Stimulated activated memory B cell treated with anti-CD40 and anti-IgM and Interleukin-4, amounts not matched to agents 10 μg/mL and 1 μg/mL and 100 μg/mL, for 72 hours (primary cell): ENCODE measurements at regions not wholly inside any gene's neighbourhood (a gene's known extent, or its start where the extent isn't known, plus 50 kb on each side); places are given as distances from the start of the nearest gene placed in this dataset.
"Not testable (repeated sequence)": the region's sequence is repeated elsewhere in the genome, so short reads cannot be mapped to it uniquely, and the experiment has no call there.

Experiments
- ATAC-seq: fragments of 150-1000 bp; cut with Tn5 transposase; 2 replicates; pipeline ENCODE4 v1.10.0; 2021
- H3K27ac Mint-ChIP-seq: one replicate; pipeline ENCODE4 v1.8.0; 2022; ENCODE audit warnings: mild to moderate bottlenecking, mixed read lengths
- H3K27me3 Mint-ChIP-seq: one replicate; pipeline ENCODE4 v1.8.0; 2022; ENCODE audit warnings: mixed read lengths
- H3K36me3 Mint-ChIP-seq: one replicate; pipeline ENCODE4 v1.8.0; 2022; ENCODE audit warnings: mixed read lengths
- H3K4me1 Mint-ChIP-seq: one replicate; pipeline ENCODE4 v1.8.0; 2022; ENCODE audit warnings: mixed read lengths
- H3K4me3 Mint-ChIP-seq: one replicate; pipeline ENCODE4 v1.8.0; 2022; ENCODE audit warnings: mild to moderate bottlenecking, moderate library complexity, mixed read lengths
- H3K9me3 Mint-ChIP-seq: one replicate; pipeline ENCODE4 v1.8.0; 2022; ENCODE audit warnings: mixed read lengths

- H3K4me1 Mint-ChIP-seq = no peaks in the 10 kb centered on the region
- H3K36me3 Mint-ChIP-seq = no peaks in the 10 kb centered on the region
- H3K9me3 Mint-ChIP-seq = peaks cover 4% of the 10 kb centered on the region
- ATAC-seq = no peak
- no peak overlapping the region for H3K4me3 Mint-ChIP-seq
- peaks cover 11% of the 10 kb centered on the region for H3K27me3 Mint-ChIP-seq
- H3K27ac Mint-ChIP-seq = no peak overlapping the region
Observed at GRCh38 chr12:68984796-68985573, 52.0 kb upstream of the CPM start.

GRCh38 chr12:68997526-68997925 is 64.6 kb upstream of the CPM start:
- ATAC-seq, H3K9me3 Mint-ChIP-seq, H3K4me3 Mint-ChIP-seq: not testable (repeated sequence)

GRCh38 chr12:68998041-68998440 is 65.1 kb upstream of the CPM start:
- no peak for ATAC-seq
- Mint-ChIP-seq H3K9me3 (peaks cover 6% of the 10 kb centered on the region), H3K4me1 (peaks cover 6% of the 10 kb centered on the region), H3K27ac (no peak overlapping the region), H3K27me3 (no peaks in the 10 kb centered on the region), H3K36me3 (no peaks in the 10 kb centered on the region), H3K4me3 (no peak overlapping the region)

More at GRCh38 chr12:68997526-68997925, 64.6 kb upstream of the CPM start:
- H3K36me3 Mint-ChIP-seq, H3K27me3 Mint-ChIP-seq, H3K27ac Mint-ChIP-seq, H3K4me1 Mint-ChIP-seq: not testable (repeated sequence)

- Mint-ChIP-seq H3K27ac (no peak overlapping the region), H3K36me3 (no peaks in the 10 kb centered on the region), H3K9me3 (peaks cover 6% of the 10 kb centered on the region), H3K4me3 (no peak overlapping the region), H3K27me3 (no peaks in the 10 kb centered on the region), H3K4me1 (peaks cover 6% of the 10 kb centered on the region)
- no peak for ATAC-seq
Observed at GRCh38 chr12:69000074-69000473, 67.1 kb upstream of the CPM start.

GRCh38 chr12:69000540-69001243 is 67.7 kb upstream of the CPM start:
- H3K4me1 Mint-ChIP-seq = peaks cover 6% of the 10 kb centered on the region
- H3K27me3 Mint-ChIP-seq = peaks cover under 1% of the 10 kb centered on the region
- H3K27ac Mint-ChIP-seq = no peak overlapping the region
- no peak overlapping the region for H3K4me3 Mint-ChIP-seq
- peaks cover 6% of the 10 kb centered on the region for H3K9me3 Mint-ChIP-seq
- no peak for ATAC-seq
- no peaks in the 10 kb centered on the region for H3K36me3 Mint-ChIP-seq

GRCh38 chr12:69001251-69001650 is 68.3 kb upstream of the CPM start:
- Mint-ChIP-seq H3K27me3 (peaks cover 6% of the 10 kb centered on the region), H3K4me3 (no peak overlapping the region), H3K4me1 (peaks cover 6% of the 10 kb centered on the region), H3K27ac (no peak overlapping the region), H3K9me3 (peaks cover 6% of the 10 kb centered on the region), H3K36me3 (no peaks in the 10 kb centered on the region)
- no peak for ATAC-seq

GRCh38 chr12:69002969-69003368 is 70.0 kb upstream of the CPM start:
- no peak overlapping the region for H3K4me3 Mint-ChIP-seq
- H3K36me3 Mint-ChIP-seq = no peaks in the 10 kb centered on the region
- no peak overlapping the region for H3K27ac Mint-ChIP-seq
- H3K9me3 Mint-ChIP-seq = no peaks in the 10 kb centered on the region
- H3K4me1 Mint-ChIP-seq = peaks cover 16% of the 10 kb centered on the region
- no peak for ATAC-seq
- H3K27me3 Mint-ChIP-seq = peaks cover 7% of the 10 kb centered on the region

GRCh38 chr12:69003991-69004390 is 71.0 kb upstream of the CPM start:
- Mint-ChIP-seq H3K36me3 (no peaks in the 10 kb centered on the region), H3K4me1 (peaks cover 13% of the 10 kb centered on the region), H3K27ac (no peak overlapping the region), H3K9me3 (no peaks in the 10 kb centered on the region), H3K27me3 (peaks cover 7% of the 10 kb centered on the region), H3K4me3 (no peak overlapping the region)
- no peak for ATAC-seq

- H3K4me1 Mint-ChIP-seq = peaks cover 13% of the 10 kb centered on the region
- H3K9me3 Mint-ChIP-seq = no peaks in the 10 kb centered on the region
- peak; percentile 61 for ATAC-seq
- no peak overlapping the region for H3K27ac Mint-ChIP-seq
- H3K4me3 Mint-ChIP-seq = no peak overlapping the region
- peaks cover 7% of the 10 kb centered on the region for H3K27me3 Mint-ChIP-seq
- no peaks in the 10 kb centered on the region for H3K36me3 Mint-ChIP-seq
Observed at GRCh38 chr12:69007101-69007854, 74.3 kb upstream of the CPM start.

- Mint-ChIP-seq H3K4me3 (no peak overlapping the region), H3K4me1 (peaks cover 13% of the 10 kb centered on the region), H3K27me3 (peaks cover 7% of the 10 kb centered on the region), H3K9me3 (no peaks in the 10 kb centered on the region), H3K36me3 (no peaks in the 10 kb centered on the region), H3K27ac (no peak overlapping the region)
- no peak for ATAC-seq
Observed at GRCh38 chr12:69007855-69008351, 74.9 kb upstream of the CPM start.

GRCh38 chr12:69008520-69008919 is 75.5 kb upstream of the CPM start:
- Mint-ChIP-seq H3K9me3 (no peaks in the 10 kb centered on the region), H3K36me3 (no peaks in the 10 kb centered on the region), H3K27me3 (peaks cover 7% of the 10 kb centered on the region), H3K4me3 (no peak overlapping the region), H3K27ac (no peak overlapping the region), H3K4me1 (peaks cover 13% of the 10 kb centered on the region)
- ATAC-seq = no peak

- Mint-ChIP-seq H3K36me3 (no peaks in the 10 kb centered on the region), H3K4me3 (no peak overlapping the region), H3K9me3 (no peaks in the 10 kb centered on the region), H3K27me3 (peaks cover 22% of the 10 kb centered on the region), H3K27ac (no peak overlapping the region), H3K4me1 (no peaks in the 10 kb centered on the region)
- ATAC-seq = no peak
Observed at GRCh38 chr12:69014047-69014446, 81.1 kb upstream of the CPM start.

GRCh38 chr12:69015017-69015416 is 82.0 kb upstream of the CPM start:
- no peaks in the 10 kb centered on the region for H3K4me1 Mint-ChIP-seq
- H3K27me3 Mint-ChIP-seq = peaks cover 22% of the 10 kb centered on the region
- no peaks in the 10 kb centered on the region for H3K36me3 Mint-ChIP-seq
- H3K4me3 Mint-ChIP-seq = no peak overlapping the region
- H3K9me3 Mint-ChIP-seq = no peaks in the 10 kb centered on the region
- no peak for ATAC-seq
- H3K27ac Mint-ChIP-seq = no peak overlapping the region

- Mint-ChIP-seq H3K27me3 (peaks cover 22% of the 10 kb centered on the region), H3K4me3 (no peak overlapping the region), H3K4me1 (no peaks in the 10 kb centered on the region), H3K36me3 (no peaks in the 10 kb centered on the region), H3K27ac (no peak overlapping the region), H3K9me3 (peaks cover 4% of the 10 kb centered on the region)
- ATAC-seq = no peak
Observed at GRCh38 chr12:69015831-69016230, 82.9 kb upstream of the CPM start.

GRCh38 chr12:69019082-69019481 is 86.1 kb upstream of the CPM start:
- H3K36me3 Mint-ChIP-seq = no peaks in the 10 kb centered on the region
- no peak for ATAC-seq
- no peak overlapping the region for H3K4me3 Mint-ChIP-seq
- H3K4me1 Mint-ChIP-seq = no peaks in the 10 kb centered on the region
- H3K27ac Mint-ChIP-seq = no peak overlapping the region
- peaks cover 4% of the 10 kb centered on the region for H3K9me3 Mint-ChIP-seq
- peaks cover 22% of the 10 kb centered on the region for H3K27me3 Mint-ChIP-seq
